Heart left ventricle (tissue), 16 donors: ENCODE measurements at regions not wholly inside any gene's neighbourhood (a gene's known extent, or its start where the extent isn't known, plus 50 kb on each side); places are given as distances from the start of the nearest gene placed in this dataset.

Source experiments
- ATAC-seq, 4 donors: fragments of 200-7000 bp; cut with Tn5 transposase; one replicate each; pipeline ENCODE4 v1.9.1; 2020 to 2022; ENCODE audit warnings: moderate library complexity in 4 of 4, mild to moderate bottlenecking in 3 of 4, moderate number of reproducible peaks in 1 of 4
- DNase-seq, 5 donors: peaks; one replicate each; pipeline ENCODE4 v3.0.0-alpha.2; 2020
- H3K27ac ChIP-seq, 12 donors: fragments of 200-600 bp; sonication (generic) in 4 of 12; one replicate each; pipeline versions ENCODE4 v1.5.0 to v1.8.0; 2016 to 2022; ENCODE audit warnings: mild to moderate bottlenecking in 2 of 12
- H3K27me3 ChIP-seq, 9 donors: fragments of 200-600 bp; sonication (generic) in 2 of 9; one replicate each; pipeline versions ENCODE4 v1.5.1 to v1.8.0; 2016 to 2022; ENCODE audit warnings: mild to moderate bottlenecking in 3 of 9
- H3K36me3 ChIP-seq, 9 donors: fragments of 200-600 bp; sonication (generic) in 2 of 9; one replicate each; pipeline versions ENCODE4 v1.5.0 to v1.8.0; 2018 to 2022; ENCODE audit warnings: mild to moderate bottlenecking in 2 of 9
- H3K4me1 ChIP-seq, 12 donors: fragments of 200-600 bp; sonication (generic) in 4 of 12; one replicate each; pipeline versions ENCODE4 v1.5.0 to v1.8.0; 2016 to 2022; ENCODE audit warnings: mild to moderate bottlenecking in 3 of 12
- H3K4me3 ChIP-seq, 12 donors: fragments of 200-600 bp; sonication (generic) in 4 of 12; one replicate each; pipeline versions ENCODE4 v1.5.0 to v1.8.0; 2017 to 2022; ENCODE audit warnings: mild to moderate bottlenecking in 9 of 12, moderate library complexity in 4 of 12
- H3K9me3 ChIP-seq, 12 donors: fragments of 200-600 bp; sonication (generic) in 4 of 12; one replicate each; pipeline versions ENCODE4 v1.5.0 to v1.8.0; 2016 to 2022; ENCODE audit warnings: mild to moderate bottlenecking in 1 of 12
- CTCF ChIP-seq, 12 donors: fragments of 200-600 bp; sonication (generic) in 4 of 12; IDR thresholded peaks; one replicate each; pipeline versions ENCODE4 v1.5.0 to v1.8.0; 2018 to 2022; ENCODE audit warnings: antibody characterized with exemption in 12 of 12, mild to moderate bottlenecking in 5 of 12
- POLR2A ChIP-seq, 2 donors: fragments of 450-650 bp; IDR thresholded peaks; one replicate each; pipeline ENCODE4 v1.6.1; 2017; ENCODE audit warnings: antibody characterized with exemption in 2 of 2, mild to moderate bottlenecking in 2 of 2, moderate library complexity in 2 of 2
- WGBS, 4 donors: extraction: QIAGEN DNeasy Blood & Tissue Kit in 2 of 4; methylation state at CpG; one replicate each; pipeline versions ENCODE4 v1.1.5 to v1.1.7; 2013 to 2018; 5-methylcytosine and 5-hydroxymethylcytosine counted together
- intact Hi-C, 10 donors: fragments of 100-400 bp; cut with DNase I; formaldehyde crosslinking; loops; one replicate each; pipeline versions ENCODE4 v1.11.1 to v1.14.2; 2022
- donor health status: ischemic (EF 13 %, LVEDD 7.1; RV severe dilation, severe dysfunction).
- donor health status: healthy with polysubstance abuse.
- donor health status: DM: no; HTN: yes; CAD: no.
- donor health status: DM: no; HTN: no; CAD: no.
- donor health status: ischemic (EF 25% LVEDD 6.9; RV normal size, moderate dysfunction).
- donor health status: ischemic (EF 25% LVEDD 5.7; RV mildly dilated, moderate dysfunction).
- donor health status: healthy.
- donor health status: DM: yes; HTN: yes; CAD: no.
- donor health status: ischemic (EF 35%, LVEDD 5.7; RV mildly dilated, moderate dysfunction).
- donor health status: nonischemic (EF 11% LVEDD 7.7; RV severe dilation, severe dysfunction).
- donor health status: DM: yes; HTN: yes; CAD: no.
- donor health status: PGD.
- donor health status: ischemic (EF 29% LVEDD 5.4; RV normal size, mild dysfunction).
- donor health status: nonischemic (EF 23%, LVEDD 6.1; RV moderate dilation, normal function).

GRCh38 chr7:38016567-38016966 is 96.1 kb downstream of the EPDR1 start:
- TF ChIP-seq POLR2A (IDR thresholded peaks at IDR 0.05): no peak
- TF ChIP-seq CTCF (IDR thresholded peaks at IDR 0.05): no peak
- 70 to 82% (median 74%) methylated on average over 3 of the region's 3 CpGs for WGBS, 4 donors
- ATAC-seq (no peak), DNase-seq (no peak)
- H3K27me3 ChIP-seq: no peaks in the 10 kb centered on the region
- no peak overlapping the region for H3K4me3 ChIP-seq
- peaks cover 0 to 6% (median 0%) of the 10 kb centered on the region in 12 donors for H3K9me3 ChIP-seq
- no peak overlapping the region for H3K27ac ChIP-seq
- no peaks in the 10 kb centered on the region for H3K36me3 ChIP-seq
- peaks cover 0 to 9% (median 0%) of the 10 kb centered on the region in 12 donors for H3K4me1 ChIP-seq
- intact Hi-C loops: no loop called here

DNA sequence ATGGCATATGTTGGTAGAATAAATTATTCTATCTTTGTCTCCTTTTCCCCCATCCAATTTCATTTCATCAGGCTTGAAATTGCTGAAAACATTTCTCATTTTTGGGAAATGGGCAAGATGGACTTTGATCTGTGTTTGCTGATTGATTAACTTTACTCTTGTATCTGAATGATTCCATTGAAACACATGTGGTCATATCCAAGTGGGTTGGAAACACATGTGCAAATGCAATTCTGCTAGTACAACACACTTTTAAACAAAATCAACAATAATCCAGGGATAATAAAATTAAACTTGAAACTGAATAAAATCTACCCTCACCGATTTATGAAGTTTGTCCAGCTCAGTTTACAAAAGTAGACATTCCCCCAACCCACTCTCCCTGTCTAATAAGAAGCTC is 96.9 kb downstream of the EPDR1 start:
- intact Hi-C loops: no loop called here
- Histone ChIP-seq H3K27me3 (no peaks in the 10 kb centered on the region), H3K36me3 (no peaks in the 10 kb centered on the region), H3K4me3 (no peak overlapping the region), H3K4me1 (peaks cover 0 to 9% (median 0%) of the 10 kb centered on the region in 12 donors), H3K9me3 (peaks cover 0 to 6% (median 0%) of the 10 kb centered on the region in 12 donors), H3K27ac (no peak overlapping the region)
- DNase-seq: no peak
- 76 to 86% (median 83%) methylated on average over 1 of the region's 1 CpG for WGBS, 4 donors
- ATAC-seq: no peak
- TF ChIP-seq CTCF (IDR thresholded peaks at IDR 0.05): no peak
- no peak for TF ChIP-seq POLR2A (IDR thresholded peaks at IDR 0.05)

DNA sequence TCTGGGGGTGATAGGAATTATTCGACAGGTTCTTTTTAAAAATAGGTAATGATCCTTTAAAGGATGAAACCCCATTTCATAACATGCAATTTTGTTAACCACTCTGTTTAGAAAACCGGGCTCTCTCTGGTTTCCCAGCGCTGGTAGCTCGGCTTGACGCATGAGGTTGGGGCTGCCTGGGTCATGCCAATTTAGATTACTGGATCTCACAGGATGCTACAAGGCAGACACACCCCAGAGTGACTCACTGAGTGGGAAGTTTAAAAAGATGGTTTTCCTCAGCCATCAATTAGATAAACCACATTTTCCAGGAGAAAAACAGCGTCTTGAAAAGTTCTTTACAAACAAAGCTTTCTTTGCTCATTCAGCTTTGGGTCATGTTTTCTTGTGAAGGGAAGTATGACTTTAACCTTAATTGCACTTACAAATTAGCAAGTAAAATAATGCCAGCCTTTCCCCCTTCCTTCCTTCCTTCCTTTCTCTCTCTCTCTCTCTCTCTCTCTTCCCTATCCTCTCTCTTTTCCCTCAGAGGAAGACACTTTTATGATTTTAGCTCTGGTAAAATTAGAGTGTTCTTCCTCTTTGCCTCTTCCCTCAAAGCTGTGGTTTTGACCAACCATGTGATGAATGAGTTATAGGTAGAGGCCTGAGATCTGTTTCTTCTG is 99.8 kb downstream of the EPDR1 start:
- Histone ChIP-seq H3K27ac (no peak overlapping the region), H3K36me3 (no peaks in the 10 kb centered on the region), H3K4me1 (peaks cover 0 to 9% (median 0%) of the 10 kb centered on the region in 12 donors), H3K9me3 (peaks cover 0 to 4% (median 0%) of the 10 kb centered on the region in 12 donors), H3K4me3 (no peak overlapping the region), H3K27me3 (no peaks in the 10 kb centered on the region)
- TF ChIP-seq POLR2A (IDR thresholded peaks at IDR 0.05) (no peak), CTCF (IDR thresholded peaks at IDR 0.05) (no peak)
- ATAC-seq (peak in 3 of 4 donors; percentile 42 to 61 (median 58)), DNase-seq (peak in 1 of 5 donors; percentile 10)
- intact Hi-C loops: no loop called here
- WGBS, 4 donors: 63 to 75% (median 69%) methylated on average over 6 of the region's 6 CpGs

- ATAC-seq: no peak
- WGBS, 4 donors: 88 to 95% (median 92%) methylated on average over 3 of the region's 3 CpGs
- intact Hi-C loops: no loop called here
- no peak for DNase-seq
- no peak overlapping the region for H3K4me3 ChIP-seq
- no peaks in the 10 kb centered on the region for H3K27me3 ChIP-seq
- no peaks in the 10 kb centered on the region for H3K9me3 ChIP-seq
- peaks cover 0 to 9% (median 0%) of the 10 kb centered on the region in 12 donors for H3K4me1 ChIP-seq
- H3K36me3 ChIP-seq: no peaks in the 10 kb centered on the region
- H3K27ac ChIP-seq: no peak overlapping the region
- TF ChIP-seq CTCF (IDR thresholded peaks at IDR 0.05) (no peak), POLR2A (IDR thresholded peaks at IDR 0.05) (no peak)
These were observed 101.5 kb downstream of the EPDR1 start for GRCh38 chr7:38021892-38022291.
